Kidney glomerular epithelial cell (primary cell): ENCODE measurements at regions not wholly inside any gene's neighbourhood (a gene's known extent, or its start where the extent isn't known, plus 50 kb on each side); places are given as distances from the start of the nearest gene placed in this dataset.
"Not testable (repeated sequence)": the region's sequence is repeated elsewhere in the genome, so short reads cannot be mapped to it uniquely, and the experiment has no call there.

ENCODE experiments used
- DNase-seq: peaks from one replicate; lab custom pipeline; 2025; lab: John Stamatoyannopoulos, UW

GRCh38 chr3:80734920-80735319, 967.1 kb upstream of the ROBO1 start:
- DNase-seq = no peak

- DNase-seq = no peak
Observed at GRCh38 chr3:80734483-80734882, 966.7 kb upstream of the ROBO1 start.

DNA sequence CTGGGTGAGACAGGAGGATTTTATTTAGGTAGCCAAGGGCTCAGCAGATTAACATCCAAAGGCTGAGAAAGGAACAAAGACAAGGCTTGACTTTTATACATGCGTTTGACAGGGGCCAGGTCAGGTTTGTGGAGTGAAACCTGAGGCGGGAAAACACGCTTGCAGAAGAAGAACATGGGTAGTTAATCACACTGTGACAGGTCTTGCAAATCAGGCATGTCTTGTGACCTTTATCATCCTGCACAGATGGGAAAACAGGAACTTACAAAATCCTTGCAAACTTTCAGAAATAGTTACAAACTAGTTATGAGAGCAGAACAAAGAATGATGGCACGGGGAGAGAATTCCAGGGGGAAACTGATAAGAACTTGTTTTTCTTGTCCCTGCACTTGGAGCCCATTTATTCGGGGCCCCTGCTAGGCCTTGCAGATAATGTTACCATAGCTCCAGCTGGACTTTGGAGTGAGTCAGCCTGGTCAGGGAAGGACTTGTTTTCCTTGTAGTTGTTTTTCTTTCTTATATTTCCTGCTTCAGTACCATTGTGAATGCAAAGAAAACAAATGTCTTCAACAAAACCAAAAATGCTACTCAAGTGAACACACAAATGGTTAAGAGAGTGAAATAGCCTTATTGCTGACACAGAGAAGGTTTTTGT, 965.9 kb upstream of the ROBO1 start:
- peak; percentile 75 for DNase-seq

GRCh38 chr3:80727561-80727960, 959.8 kb upstream of the ROBO1 start:
- DNase-seq = not testable (repeated sequence)

GRCh38 chr3:80709597-80710322, 942.0 kb upstream of the ROBO1 start:
- not testable (repeated sequence) for DNase-seq

- DNase-seq = no peak
Observed at GRCh38 chr3:80705290-80705689, 937.5 kb upstream of the ROBO1 start.

DNA sequence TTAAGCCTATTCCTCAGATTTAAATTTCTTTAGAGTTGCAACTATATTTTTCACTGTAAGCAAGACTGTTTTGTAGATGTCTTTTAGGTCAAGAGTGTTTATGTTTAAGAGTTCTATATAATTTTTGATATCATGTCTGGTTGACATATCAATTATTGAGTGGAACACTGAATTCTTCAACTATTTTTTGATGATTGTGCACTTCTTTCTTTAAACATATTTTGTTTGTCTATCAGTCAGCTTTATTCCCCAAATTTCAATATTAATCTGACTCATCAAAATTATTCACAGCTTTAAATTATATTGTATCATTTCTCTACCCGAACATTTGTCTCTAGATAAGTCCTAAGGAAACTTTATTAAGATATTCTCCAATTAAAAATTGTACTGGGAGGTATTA, 933.6 kb upstream of the ROBO1 start:
- DNase-seq = no peak

DNA sequence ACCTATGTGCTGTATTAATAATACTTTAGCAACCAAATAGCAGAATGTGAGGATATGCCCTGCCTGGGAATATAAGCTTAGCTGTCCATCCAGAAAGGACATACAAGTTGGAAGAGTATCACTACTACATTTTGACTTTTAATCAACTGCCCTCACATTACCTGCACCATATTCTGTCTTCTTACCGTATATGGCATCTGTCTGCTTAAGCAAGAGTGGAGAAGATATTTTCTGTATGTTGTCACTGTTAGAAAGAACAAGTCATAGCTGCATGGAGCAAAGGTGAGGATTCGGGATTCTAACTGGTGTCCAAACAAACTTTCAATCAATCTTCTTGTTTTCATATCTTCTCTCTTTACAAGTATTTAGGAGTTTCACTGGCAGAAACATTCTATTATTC, 929.5 kb upstream of the ROBO1 start:
- DNase-seq = no peak

- DNase-seq = peak; percentile 47
Observed at GRCh38 chr3:80696280-80696679, 928.5 kb upstream of the ROBO1 start.

DNA sequence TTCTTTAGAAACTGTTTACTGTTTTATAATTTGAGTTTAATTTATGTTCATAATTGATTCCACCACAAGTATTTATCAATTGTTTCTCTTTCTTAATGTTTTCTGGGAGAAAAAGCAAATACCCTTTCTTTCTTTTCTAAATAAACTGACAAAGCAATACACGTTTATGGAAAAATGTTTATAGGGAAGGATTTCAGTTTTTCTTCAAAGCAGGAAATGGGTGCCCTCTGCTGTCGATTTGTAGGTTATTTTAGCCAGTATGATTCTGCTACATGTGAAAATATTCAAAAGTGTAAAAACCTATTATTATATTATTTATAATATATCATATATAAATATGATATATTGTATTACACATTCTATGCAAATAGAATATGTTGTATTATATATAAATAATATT, 921.0 kb upstream of the ROBO1 start:
- DNase-seq = no peak

GRCh38 chr3:80682951-80683350, 915.2 kb upstream of the ROBO1 start:
- no peak for DNase-seq

GRCh38 chr3:80682235-80682634, 914.4 kb upstream of the ROBO1 start:
- no peak for DNase-seq

- DNase-seq = no peak
Observed at GRCh38 chr3:80677796-80678195, 910.0 kb upstream of the ROBO1 start.

DNA sequence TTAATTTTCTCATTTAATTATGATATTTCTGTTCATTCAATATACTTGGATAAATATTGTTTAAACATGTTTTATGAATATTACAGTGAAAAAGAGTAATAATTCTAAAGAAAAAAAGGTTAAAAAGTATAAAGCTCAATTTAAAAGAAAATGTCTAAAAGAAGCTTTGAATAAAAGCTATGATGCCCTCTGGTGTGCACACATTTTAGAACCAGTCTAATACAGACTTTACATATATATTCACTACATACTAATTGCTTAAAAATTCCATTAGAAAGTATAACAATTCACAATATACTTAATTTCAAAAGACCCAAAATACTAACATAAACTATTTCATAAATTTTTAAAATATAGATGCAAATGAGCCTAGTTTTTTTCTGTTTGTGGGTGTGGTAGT, 909.1 kb upstream of the ROBO1 start:
- DNase-seq = no peak

- DNase-seq = no peak
Observed at GRCh38 chr3:80676261-80676660, 908.5 kb upstream of the ROBO1 start.

- DNase-seq = no peak
Observed at GRCh38 chr3:80675790-80676189, 908.0 kb upstream of the ROBO1 start.

- no peak for DNase-seq
Observed at GRCh38 chr3:80668600-80669294, 900.9 kb upstream of the ROBO1 start.

GRCh38 chr3:80668100-80668499, 900.3 kb upstream of the ROBO1 start:
- DNase-seq = no peak

GRCh38 chr3:80663426-80663825, 895.6 kb upstream of the ROBO1 start:
- DNase-seq = no peak

DNA sequence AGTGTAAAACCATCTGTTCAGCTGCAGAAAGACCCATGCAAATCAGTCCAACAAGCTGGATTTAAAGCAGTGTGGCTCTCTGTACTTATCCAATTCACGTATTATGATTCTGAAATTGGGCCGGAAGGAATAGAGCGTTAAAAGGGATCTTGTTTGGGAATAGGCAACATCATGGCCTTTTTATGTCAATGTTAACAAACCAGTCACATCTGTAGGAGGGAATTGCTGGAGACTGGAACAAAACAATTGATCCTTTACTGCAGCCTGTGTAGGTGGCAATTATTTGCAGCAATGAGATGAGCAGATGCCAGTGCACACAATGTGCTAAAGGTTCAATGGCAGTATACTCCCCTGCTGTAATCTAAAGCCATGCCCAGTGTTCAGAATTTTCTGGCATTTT, 887.4 kb upstream of the ROBO1 start:
- no peak for DNase-seq

DNA sequence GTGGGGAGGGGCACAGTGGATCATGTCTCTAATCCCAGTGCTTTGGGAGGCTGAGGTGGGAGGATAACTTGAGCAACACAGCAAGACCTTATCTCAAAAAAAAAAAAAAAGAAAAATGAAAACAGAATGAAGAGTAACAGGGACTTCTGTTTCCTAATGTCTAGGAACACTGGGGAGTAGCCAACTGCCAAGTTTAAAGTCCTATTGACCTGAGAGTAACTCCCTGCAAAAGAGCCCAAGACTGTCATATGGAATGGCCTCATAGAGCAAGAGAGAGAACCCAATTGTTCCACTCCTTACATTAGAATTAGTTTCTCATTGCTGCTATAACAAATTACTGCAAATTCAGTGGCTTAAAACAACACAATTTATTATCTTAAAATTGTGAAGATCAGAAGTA, 881.4 kb upstream of the ROBO1 start:
- DNase-seq = no peak

GRCh38 chr3:80643421-80643820, 875.6 kb upstream of the ROBO1 start:
- no peak for DNase-seq
